ENCODE measurements at regions not wholly inside any gene's neighbourhood (a gene's known extent, or its start where the extent isn't known, plus 50 kb on each side); places are given as distances from the start of the nearest gene placed in this dataset.

- POLR2A ChIA-PET, result no interaction called here
- TF ChIP-seq ZNF76 (tag by site-specific recombination; IDR thresholded peaks at IDR 0.05; ENCODE audit: borderline replicate concordance, low read depth) (no peak), ZNF24 (tag by site-specific recombination; IDR thresholded peaks at IDR 0.05) (no peak), ZNF610 (tag by site-specific recombination; IDR thresholded peaks at IDR 0.05; ENCODE audit: borderline replicate concordance) (no peak), CTCF (tag by site-specific recombination; IDR thresholded peaks at IDR 0.05) (no peak), OVOL3 (tag by site-specific recombination; IDR thresholded peaks at IDR 0.05) (no peak), ZNF571 (tag by site-specific recombination; IDR thresholded peaks at IDR 0.05) (no peak), ZNF791 (tag by site-specific recombination; IDR thresholded peaks at IDR 0.05) (no peak), INSM2 (tag by site-specific recombination; IDR thresholded peaks at IDR 0.05) (no peak), ZNF488 (tag by site-specific recombination; IDR thresholded peaks at IDR 0.05) (no peak), ZBTB20 (tag by site-specific recombination; IDR thresholded peaks at IDR 0.05) (no peak), ZNF654 (tag by site-specific recombination; IDR thresholded peaks at IDR 0.05; ENCODE audit: low read depth) (no peak), ZNF214 (tag by site-specific recombination; IDR thresholded peaks at IDR 0.05; ENCODE audit: borderline replicate concordance) (no peak), ZNF280D (tag by site-specific recombination; IDR thresholded peaks at IDR 0.05) (no peak), ZFHX2 (tag by site-specific recombination; conservative IDR thresholded peaks at IDR 0.05) (no peak), PRDM1 (tag by site-specific recombination; IDR thresholded peaks at IDR 0.05) (no peak), PRDM10 (tag by site-specific recombination; IDR thresholded peaks at IDR 0.05) (no peak), ZNF658 (tag by site-specific recombination; IDR thresholded peaks at IDR 0.05) (no peak), ZXDB (tag by site-specific recombination; IDR thresholded peaks at IDR 0.05) (no peak), MZF1 (tag by site-specific recombination; IDR thresholded peaks at IDR 0.05; ENCODE audit: borderline replicate concordance) (no peak)
- Histone ChIP-seq H3K9me3 (ENCODE audit: control insufficient read depth, insufficient read depth, low read depth, low read length) (no peaks in the 10 kb centered on the region), H3K27ac (ENCODE audit: extremely low read depth, low read depth, low read length) (no peak overlapping the region), H3K4me3 (ENCODE audit: low read depth, low read length) (no peak overlapping the region), H3K36me3 (ENCODE audit: control insufficient read depth in 2 of 2, insufficient read depth in 1 of 2, low read length in 2 of 2) (no peaks in the 10 kb centered on the region), H3K4me1 (ENCODE audit: control insufficient read depth, insufficient read depth, low read length) (no peaks in the 10 kb centered on the region)
- CTCF ChIA-PET, result interaction anchor here (0.6 to 0.7 kb wide), 2 partner anchors 342 to 982 kb away, joined by 3 to 4 read pairs; no protein-coding TSS in a partner anchor
These were observed 1312.2 kb upstream of the ACVR2A start for GRCh38 chr2:146532509-146533147.

All from HEK293 (cell line).